ENCODE measurements at regions not wholly inside any gene's neighbourhood (a gene's known extent, or its start where the extent isn't known, plus 50 kb on each side); places are given as distances from the start of the nearest gene placed in this dataset.

DNA sequence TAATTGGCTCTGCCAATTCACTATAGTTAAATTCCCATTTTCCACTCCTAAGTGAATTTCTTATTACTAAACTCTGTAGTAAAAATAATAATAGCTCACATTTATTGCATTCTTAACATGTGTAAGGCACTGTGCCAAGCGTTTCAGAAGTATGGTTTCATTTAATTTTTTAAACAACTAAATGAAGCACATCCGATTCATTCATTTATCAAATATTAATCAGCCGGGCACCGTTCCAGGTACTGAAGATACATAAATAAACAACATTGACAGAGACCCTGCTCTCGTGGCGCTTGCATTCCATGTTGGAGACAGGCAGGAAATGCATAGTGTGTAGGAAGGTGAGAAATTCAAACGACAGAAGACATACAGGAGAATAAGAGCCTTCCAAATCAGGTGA, 423.2 kb upstream of the JARID2 start (continued):
- TF ChIP-seq, protein P1, sequence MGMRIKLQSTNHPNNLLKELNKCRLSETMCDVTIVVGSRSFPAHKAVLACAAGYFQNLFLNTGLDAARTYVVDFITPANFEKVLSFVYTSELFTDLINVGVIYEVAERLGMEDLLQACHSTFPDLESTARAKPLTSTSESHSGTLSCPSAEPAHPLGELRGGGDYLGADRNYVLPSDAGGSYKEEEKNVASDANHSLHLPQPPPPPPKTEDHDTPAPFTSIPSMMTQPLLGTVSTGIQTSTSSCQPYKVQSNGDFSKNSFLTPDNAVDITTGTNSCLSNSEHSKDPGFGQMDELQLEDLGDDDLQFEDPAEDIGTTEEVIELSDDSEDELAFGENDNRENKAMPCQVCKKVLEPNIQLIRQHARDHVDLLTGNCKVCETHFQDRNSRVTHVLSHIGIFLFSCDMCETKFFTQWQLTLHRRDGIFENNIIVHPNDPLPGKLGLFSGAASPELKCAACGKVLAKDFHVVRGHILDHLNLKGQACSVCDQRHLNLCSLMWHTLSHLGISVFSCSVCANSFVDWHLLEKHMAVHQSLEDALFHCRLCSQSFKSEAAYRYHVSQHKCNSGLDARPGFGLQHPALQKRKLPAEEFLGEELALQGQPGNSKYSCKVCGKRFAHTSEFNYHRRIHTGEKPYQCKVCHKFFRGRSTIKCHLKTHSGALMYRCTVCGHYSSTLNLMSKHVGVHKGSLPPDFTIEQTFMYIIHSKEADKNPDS (CRISPR knock-in tag; IDR thresholded peaks at IDR 0.05): no peak
- TF ChIP-seq GATAD1 (CRISPR knock-in tag; IDR thresholded peaks at IDR 0.05): no peak
- no peak for TF ChIP-seq U2AF1 (optimal IDR thresholded peaks at IDR 0.05; ENCODE audit: low read depth, low read length)

DNA sequence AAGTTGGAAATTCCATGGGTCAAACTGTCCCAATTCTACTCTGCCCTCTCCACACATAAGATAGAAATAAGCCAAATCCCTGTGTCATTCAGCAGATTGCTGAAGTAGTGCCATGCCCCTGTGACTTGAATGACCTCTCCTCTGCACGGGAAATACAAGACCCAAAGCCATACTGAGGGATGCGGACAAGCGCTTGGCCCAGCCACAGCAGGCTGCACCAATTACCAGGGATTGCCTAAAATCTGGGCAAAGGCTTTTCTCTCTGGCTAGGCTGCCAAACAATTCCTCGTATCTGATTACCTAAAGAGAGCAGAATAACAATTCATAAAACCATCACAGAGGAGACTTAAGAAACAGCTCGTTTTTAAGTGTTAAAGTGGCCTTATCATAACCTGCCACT, 421.8 kb upstream of the JARID2 start:
- ChIA-PET POLR2A (no interaction called here), CTCF (ENCODE audit: low intra/inter-chr PET ratio, low total read pairs) (no interaction called here)
- Histone ChIP-seq H3K27ac (ENCODE audit: extremely low read length, insufficient read depth, low read length) (no peak overlapping the region), H3K27me3 (ENCODE audit: control insufficient read depth in 1 of 2, insufficient read depth in 2 of 2, low read length in 2 of 2) (no peaks in the 10 kb centered on the region; a peak in 1 of 5 replicates), H3K36me3 (replicated peaks in 1 of 2; ENCODE audit: control insufficient read depth in 1 of 2, insufficient read depth in 2 of 2, low read length in 2 of 2) (no peaks in the 10 kb centered on the region), H3K4me1 (ENCODE audit: insufficient read depth, low read length) (no peaks in the 10 kb centered on the region), H3K4me3 (replicated peaks in 1 of 3; ENCODE audit: insufficient read depth in 1 of 3, low read depth in 2 of 3, low read length in 3 of 3) (no peak overlapping the region), H3K4me2 (ENCODE audit: low read depth, low read length) (no peak overlapping the region), H3K9me3 (ENCODE audit: low read length) (no peaks in the 10 kb centered on the region), H4K20me1 (ENCODE audit: insufficient read depth, low read length) (no peaks in the 10 kb centered on the region), H3K79me2 (ENCODE audit: insufficient read depth, low read length) (no peaks in the 10 kb centered on the region), H3K9ac (ENCODE audit: insufficient read depth, low read depth, low read length) (no peak overlapping the region), H2AFZ (ENCODE audit: low read length) (no peak overlapping the region)
- FAIRE-seq (no peak), DNase-seq (ENCODE audit: low spot score) (no peak), ATAC-seq (no peak)
- intact Hi-C loops (cut with micrococcal nuclease; ENCODE audit: unreplicated experiment) (no loop called here), in situ Hi-C loops (cut with HindIII; ENCODE audit: extremely low pct_ligation_motif_present, low pct_unique_long_range_greater_than_20kb) (no loop called here)
- no TSS peak for BruUV-seq (replicated peaks)
- TF ChIP-seq, protein P2, sequence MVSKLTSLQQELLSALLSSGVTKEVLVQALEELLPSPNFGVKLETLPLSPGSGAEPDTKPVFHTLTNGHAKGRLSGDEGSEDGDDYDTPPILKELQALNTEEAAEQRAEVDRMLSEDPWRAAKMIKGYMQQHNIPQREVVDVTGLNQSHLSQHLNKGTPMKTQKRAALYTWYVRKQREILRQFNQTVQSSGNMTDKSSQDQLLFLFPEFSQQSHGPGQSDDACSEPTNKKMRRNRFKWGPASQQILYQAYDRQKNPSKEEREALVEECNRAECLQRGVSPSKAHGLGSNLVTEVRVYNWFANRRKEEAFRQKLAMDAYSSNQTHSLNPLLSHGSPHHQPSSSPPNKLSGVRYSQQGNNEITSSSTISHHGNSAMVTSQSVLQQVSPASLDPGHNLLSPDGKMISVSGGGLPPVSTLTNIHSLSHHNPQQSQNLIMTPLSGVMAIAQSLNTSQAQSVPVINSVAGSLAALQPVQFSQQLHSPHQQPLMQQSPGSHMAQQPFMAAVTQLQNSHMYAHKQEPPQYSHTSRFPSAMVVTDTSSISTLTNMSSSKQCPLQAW (CRISPR knock-in tag; IDR thresholded peaks at IDR 0.05): no peak
- TF ChIP-seq FOXP1 (IDR thresholded peaks at IDR 0.05): no peak
- no peak for TF ChIP-seq FOXP1 (CRISPR knock-in tag; IDR thresholded peaks at IDR 0.05)
- 49% methylated on average over 5 of the region's 5 CpGs for WGBS (ENCODE audit: low lambda C conversion rate)

All from HepG2 (cell line).